Type B pancreatic cell (in vitro differentiated cells): ENCODE measurements at regions not wholly inside any gene's neighbourhood (a gene's known extent, or its start where the extent isn't known, plus 50 kb on each side); places are given as distances from the start of the nearest gene placed in this dataset.

Source experiments
- DNase-seq: peaks from one replicate; pipeline ENCODE4 v3.0.0; 2021; ENCODE audit warnings: mixed read lengths; ENCODE audit not compliant: unreplicated experiment; ENCODE audit errors: extremely low spot score
- H3K27ac Mint-ChIP-seq: 2 replicates; pipeline ENCODE4 v1.8.0; 2021; ENCODE audit warnings: mild to moderate bottlenecking, mixed read lengths
- H3K27me3 Mint-ChIP-seq: 2 replicates; pipeline ENCODE4 v1.8.0; 2021; ENCODE audit warnings: mixed read lengths
- H3K36me3 Mint-ChIP-seq: 2 replicates; pipeline ENCODE4 v1.8.0; 2021; ENCODE audit warnings: mixed read lengths
- H3K4me1 Mint-ChIP-seq: one replicate; pipeline ENCODE4 v1.8.0; 2021; ENCODE audit warnings: mixed read lengths; ENCODE audit not compliant: unreplicated experiment
- H3K4me3 Mint-ChIP-seq: 2 replicates; pipeline ENCODE4 v1.8.0; 2021; ENCODE audit warnings: mild to moderate bottlenecking, mixed read lengths
- H3K9me3 Mint-ChIP-seq: 2 replicates; pipeline ENCODE4 v1.8.0; 2021; ENCODE audit warnings: mixed read lengths
- TF ChIP-seq, protein P1 (sequence below): fragments of 200-600 bp; sonication (generic); conservative IDR thresholded peaks from 2 replicates; pipeline ENCODE4 v1.5.0; 2021; ENCODE audit warnings: antibody characterized with exemption, mild to moderate bottlenecking

DNA sequence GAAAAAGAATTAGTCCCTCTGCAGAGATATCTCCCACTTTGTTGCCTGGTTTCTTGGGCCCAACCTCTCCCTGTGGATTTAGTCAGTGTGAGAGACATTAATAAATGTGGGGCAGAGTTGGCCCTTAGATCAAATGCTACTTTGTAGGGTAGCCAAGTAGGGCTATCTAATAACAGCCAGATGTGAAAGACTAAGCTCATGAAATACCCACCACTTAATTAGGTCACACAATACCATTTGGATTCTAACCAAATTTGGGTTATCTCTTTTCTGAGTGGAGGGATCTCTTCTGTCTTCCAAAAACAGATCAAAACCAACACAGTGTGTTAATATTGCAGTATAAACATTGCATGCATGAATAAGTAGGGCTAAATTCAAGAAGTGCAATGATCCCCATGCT, 626.8 kb upstream of the ZEB2 start:
- Mint-ChIP-seq H3K4me3 (no peak overlapping the region), H3K27me3 (no peaks in the 10 kb centered on the region), H3K27ac (no peak overlapping the region), H3K4me1 (no peaks in the 10 kb centered on the region), H3K36me3 (no peaks in the 10 kb centered on the region), H3K9me3 (peaks cover 5% of the 10 kb centered on the region)
- DNase-seq, result no peak
- TF ChIP-seq, protein P1, sequence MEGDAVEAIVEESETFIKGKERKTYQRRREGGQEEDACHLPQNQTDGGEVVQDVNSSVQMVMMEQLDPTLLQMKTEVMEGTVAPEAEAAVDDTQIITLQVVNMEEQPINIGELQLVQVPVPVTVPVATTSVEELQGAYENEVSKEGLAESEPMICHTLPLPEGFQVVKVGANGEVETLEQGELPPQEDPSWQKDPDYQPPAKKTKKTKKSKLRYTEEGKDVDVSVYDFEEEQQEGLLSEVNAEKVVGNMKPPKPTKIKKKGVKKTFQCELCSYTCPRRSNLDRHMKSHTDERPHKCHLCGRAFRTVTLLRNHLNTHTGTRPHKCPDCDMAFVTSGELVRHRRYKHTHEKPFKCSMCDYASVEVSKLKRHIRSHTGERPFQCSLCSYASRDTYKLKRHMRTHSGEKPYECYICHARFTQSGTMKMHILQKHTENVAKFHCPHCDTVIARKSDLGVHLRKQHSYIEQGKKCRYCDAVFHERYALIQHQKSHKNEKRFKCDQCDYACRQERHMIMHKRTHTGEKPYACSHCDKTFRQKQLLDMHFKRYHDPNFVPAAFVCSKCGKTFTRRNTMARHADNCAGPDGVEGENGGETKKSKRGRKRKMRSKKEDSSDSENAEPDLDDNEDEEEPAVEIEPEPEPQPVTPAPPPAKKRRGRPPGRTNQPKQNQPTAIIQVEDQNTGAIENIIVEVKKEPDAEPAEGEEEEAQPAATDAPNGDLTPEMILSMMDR, result no peak

DNA sequence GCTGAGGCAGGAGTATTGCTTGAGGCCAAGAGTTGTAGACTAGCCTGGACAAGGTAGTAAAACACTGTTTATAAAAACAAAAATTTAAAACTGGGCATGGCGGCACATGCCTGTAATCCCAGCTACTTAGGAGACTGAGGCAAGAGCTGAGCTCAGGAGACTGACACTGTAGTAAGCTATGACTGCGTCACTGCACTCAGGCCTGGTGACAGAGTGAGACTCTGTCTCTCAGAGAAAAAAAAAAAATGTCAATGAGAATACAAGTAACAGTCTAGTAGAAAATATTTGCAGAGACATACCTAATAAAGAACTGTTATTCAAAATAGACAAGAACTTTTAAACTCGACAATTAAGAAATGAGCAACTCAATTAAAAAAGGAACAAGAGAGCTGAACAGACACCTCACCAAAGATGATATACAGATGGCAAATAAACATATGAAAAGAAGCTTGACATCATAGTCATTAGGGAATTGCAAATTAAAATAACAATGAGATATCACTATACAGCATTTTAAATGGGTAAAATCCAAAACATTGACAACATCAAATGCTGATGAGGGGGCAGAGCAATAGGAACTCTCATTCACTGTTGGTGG, 624.3 kb upstream of the ZEB2 start:
- no peak overlapping the region for H3K27ac Mint-ChIP-seq

DNA sequence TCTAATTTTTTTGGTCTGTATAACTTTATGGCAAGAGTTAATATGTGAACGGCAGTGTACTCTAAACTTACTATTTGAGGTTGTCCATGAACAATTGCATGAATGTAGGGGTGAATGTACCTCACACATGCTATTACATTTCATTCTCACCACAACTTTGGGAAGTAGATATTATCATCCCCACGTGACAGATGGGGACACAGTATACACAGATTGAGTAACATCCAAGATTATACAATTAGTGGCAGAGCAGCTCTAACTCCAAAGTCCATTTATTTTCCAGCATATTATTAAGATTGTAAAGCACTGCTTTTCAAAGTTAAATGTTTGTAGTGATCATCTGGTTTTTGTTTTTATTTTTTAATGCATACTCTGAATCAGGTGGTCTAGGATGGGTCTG, 622.1 kb upstream of the ZEB2 start:
- peaks cover 4% of the 10 kb centered on the region for H3K36me3 Mint-ChIP-seq
- H3K4me3 Mint-ChIP-seq, result no peak overlapping the region
- DNase-seq, result no peak
- H3K9me3 Mint-ChIP-seq, result peaks cover 9% of the 10 kb centered on the region
- no peak overlapping the region for H3K27ac Mint-ChIP-seq
- no peaks in the 10 kb centered on the region for H3K27me3 Mint-ChIP-seq
- TF ChIP-seq, protein P1, result no peak
- no peaks in the 10 kb centered on the region for H3K4me1 Mint-ChIP-seq

More for the DNA sequence above, 624.3 kb upstream of the ZEB2 start:
- no peak overlapping the region for H3K4me3 Mint-ChIP-seq
- DNase-seq, result no peak
- no peaks in the 10 kb centered on the region for H3K36me3 Mint-ChIP-seq
- no peaks in the 10 kb centered on the region for H3K27me3 Mint-ChIP-seq
- TF ChIP-seq, protein P1, result no peak
- H3K9me3 Mint-ChIP-seq, result peaks cover 5% of the 10 kb centered on the region
- no peaks in the 10 kb centered on the region for H3K4me1 Mint-ChIP-seq

GRCh38 chr2:145140658-145141057, 620.7 kb upstream of the ZEB2 start:
- no peak overlapping the region for H3K27ac Mint-ChIP-seq
- peaks cover 13% of the 10 kb centered on the region for H3K9me3 Mint-ChIP-seq
- TF ChIP-seq, protein P1, result no peak
- H3K4me1 Mint-ChIP-seq, result no peaks in the 10 kb centered on the region
- H3K36me3 Mint-ChIP-seq, result peaks cover 4% of the 10 kb centered on the region
- no peaks in the 10 kb centered on the region for H3K27me3 Mint-ChIP-seq
- DNase-seq, result no peak
- H3K4me3 Mint-ChIP-seq, result no peak overlapping the region

DNA sequence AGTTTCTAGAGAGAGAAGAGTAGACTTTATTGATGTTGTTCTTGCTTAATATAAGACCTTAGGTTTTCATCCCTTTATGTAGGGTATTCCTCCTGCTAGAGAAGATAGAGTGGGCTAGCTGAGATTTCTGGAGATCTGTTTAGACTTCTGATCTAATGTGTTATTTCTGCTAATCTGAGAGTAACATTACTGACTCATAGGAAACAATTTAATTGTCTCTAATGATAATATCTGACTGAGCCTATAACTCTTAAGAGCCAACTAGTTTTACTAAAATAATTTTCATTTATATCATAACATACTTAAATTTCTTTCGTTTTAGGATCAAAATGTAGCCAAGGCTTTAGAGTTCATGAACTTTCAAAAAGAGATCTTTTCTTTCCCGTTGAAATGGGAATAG, 618.7 kb upstream of the ZEB2 start:
- Mint-ChIP-seq H3K27ac (no peak overlapping the region), H3K27me3 (no peaks in the 10 kb centered on the region), H3K4me1 (peaks cover 3% of the 10 kb centered on the region), H3K4me3 (no peak overlapping the region), H3K9me3 (peaks cover 13% of the 10 kb centered on the region), H3K36me3 (peaks cover 4% of the 10 kb centered on the region)
- DNase-seq, result no peak
- TF ChIP-seq, protein P1, result no peak

GRCh38 chr2:145137901-145138300, 618.0 kb upstream of the ZEB2 start:
- Mint-ChIP-seq H3K27ac (no peak overlapping the region), H3K9me3 (peaks cover 13% of the 10 kb centered on the region), H3K27me3 (no peaks in the 10 kb centered on the region), H3K4me3 (no peak overlapping the region), H3K4me1 (peaks cover 3% of the 10 kb centered on the region), H3K36me3 (peaks cover 4% of the 10 kb centered on the region)
- DNase-seq, result no peak
- TF ChIP-seq, protein P1, result no peak
